IMR-90 (cell line): ENCODE measurements at regions not wholly inside any gene's neighbourhood (a gene's known extent, or its start where the extent isn't known, plus 50 kb on each side); places are given as distances from the start of the nearest gene placed in this dataset.

Experiments used
- ATAC-seq: fragments of 200-7000 bp; cut with Tn5 transposase; 2 replicates; pipeline ENCODE4 v1.9.1; 2020; ENCODE audit warnings: low read depth, mild to moderate bottlenecking, moderate library complexity
- BruUV-seq: library from RNA; stranded (reverse); fragments of 400-500 nt; replicated peaks from 2 replicates; lab custom pipeline; 2021; lab: Mats Ljungman, UMichigan
- CTCF ChIA-PET: fragments of 300-600 bp; formaldehyde crosslinking; extraction: SDS; loops from one replicate; lab custom pipeline; 2021; ENCODE audit warnings: antibody characterized with exemption; lab: Yijun Ruan, JAX
- POLR2A ChIA-PET: fragments of 300-600 bp; sonication (Branson Sonifier 250); formaldehyde crosslinking; loops from one replicate; lab custom pipeline; 2022; ENCODE audit warnings: antibody characterized with exemption; ENCODE audit not compliant: unreplicated experiment; lab: Charles Lee
- DNase-seq: peaks from one replicate; pipeline ENCODE4 v3.0.0; 2013
- H2AFZ ChIP-seq: replicated peaks from 2 replicates; pipeline ENCODE3; 2013; ENCODE audit warnings: low read length, mild to moderate bottlenecking; ENCODE audit not compliant: poor library complexity
- H2AK5ac ChIP-seq: 2 replicates; pipeline ENCODE4 v1.6.1; 2013; ENCODE audit warnings: low read depth, low read length, inconsistent platforms
- H2AK9ac ChIP-seq: replicated peaks from 2 replicates; pipeline ENCODE3; 2013; ENCODE audit warnings: mild to moderate bottlenecking, low read depth, low read length, moderate library complexity; ENCODE audit not compliant: poor library complexity
- H2BK120ac ChIP-seq: 2 replicates; pipeline ENCODE4 v1.6.1; 2013; ENCODE audit warnings: low read depth, low read length, inconsistent platforms
- H2BK15ac ChIP-seq: 3 replicates; pipeline ENCODE4 v1.6.1; 2013; ENCODE audit warnings: low read depth, low read length, inconsistent platforms
- H2BK20ac ChIP-seq: 2 replicates; pipeline ENCODE4 v1.6.1; 2013; ENCODE audit warnings: low read depth, mild to moderate bottlenecking, inconsistent platforms, low read length, moderate library complexity
- H2BK5ac ChIP-seq: 2 replicates; pipeline ENCODE4 v1.6.1; 2013; ENCODE audit warnings: mild to moderate bottlenecking, low read depth, low read length, inconsistent platforms; ENCODE audit not compliant: poor library complexity, severe bottlenecking
- H3K14ac ChIP-seq: replicated peaks from 2 replicates; pipeline ENCODE4 v1.6.1; 2013; ENCODE audit warnings: low read depth, low read length, inconsistent platforms
- H3K18ac ChIP-seq: 2 replicates; pipeline ENCODE4 v1.6.1; 2013; ENCODE audit warnings: low read depth, low read length, control low read depth
- H3K23ac ChIP-seq: 2 replicates; pipeline ENCODE4 v1.6.1; 2013; ENCODE audit warnings: low read depth, low read length, inconsistent platforms
- H3K27ac ChIP-seq: 2 replicates; pipeline ENCODE4 v1.5.1; 2013; ENCODE audit warnings: mild to moderate bottlenecking, control low read depth, low read length; ENCODE audit not compliant: insufficient read depth
- H3K27me3 ChIP-seq: 2 replicates; pipeline ENCODE4 v1.6.1; 2013; ENCODE audit warnings: low read length; ENCODE audit not compliant: control insufficient read depth, insufficient read depth
- H3K36me3 ChIP-seq: 2 replicates; pipeline ENCODE4 v1.6.1; 2013; ENCODE audit warnings: low read length, mixed read lengths; ENCODE audit not compliant: control insufficient read depth, insufficient read depth
- H3K4ac ChIP-seq: 2 replicates; pipeline ENCODE4 v1.6.1; 2013; ENCODE audit warnings: low read depth, low read length, inconsistent platforms
- H3K4me1 ChIP-seq: 2 replicates; pipeline ENCODE4 v1.6.1; 2013; ENCODE audit warnings: low read length, mixed read lengths; ENCODE audit not compliant: control insufficient read depth, insufficient read depth
- H3K4me2 ChIP-seq: 2 replicates; pipeline ENCODE4 v1.6.1; 2013; ENCODE audit warnings: low read depth, mild to moderate bottlenecking, control low read depth, low read length, moderate library complexity
- H3K4me3 ChIP-seq: 2 replicates; pipeline ENCODE4 v1.5.1; 2013; ENCODE audit warnings: low read depth, mild to moderate bottlenecking, control low read depth, low read length, moderate library complexity; ENCODE audit not compliant: insufficient read depth
- H3K56ac ChIP-seq: 2 replicates; pipeline ENCODE4 v1.6.1; 2013; ENCODE audit warnings: low read length, inconsistent platforms; ENCODE audit not compliant: insufficient read depth; ENCODE audit errors: extremely low read depth
- H3K79me1 ChIP-seq, 2 experiments: 2 replicates each; pipeline ENCODE4 v1.6.1; 2013; ENCODE audit warnings: low read length in 2 of 2, inconsistent platforms in 1 of 2, low read depth in 1 of 2
- H3K9ac ChIP-seq: 2 replicates; pipeline ENCODE4 v1.6.1; 2013; ENCODE audit warnings: low read depth, low read length, control low read depth
- H3K9me1 ChIP-seq: 2 replicates; pipeline ENCODE4 v1.6.1; 2013; ENCODE audit warnings: low read length, inconsistent platforms; ENCODE audit not compliant: insufficient read depth
- H3K9me3 ChIP-seq: 2 replicates; pipeline ENCODE4 v1.6.1; 2013; ENCODE audit warnings: low read length; ENCODE audit not compliant: control insufficient read depth, insufficient read depth
- H4K20me1 ChIP-seq: 2 replicates; pipeline ENCODE4 v1.6.1; 2013; ENCODE audit warnings: low read length, inconsistent platforms; ENCODE audit not compliant: insufficient read depth
- H4K5ac ChIP-seq: 2 replicates; pipeline ENCODE4 v1.6.1; 2013; ENCODE audit warnings: mild to moderate bottlenecking, low read depth, low read length, control low read depth
- H4K8ac ChIP-seq, 2 experiments: 2 replicates each; pipeline ENCODE4 v1.6.1; 2013; ENCODE audit warnings: low read depth in 2 of 2, low read length in 2 of 2, control low read depth in 1 of 2, inconsistent platforms in 1 of 2
- H4K91ac ChIP-seq: 2 replicates; pipeline ENCODE4 v1.6.1; 2013; ENCODE audit warnings: low read depth, low read length, inconsistent platforms; ENCODE audit not compliant: insufficient read depth
- RFX5 ChIP-seq: IDR thresholded peaks from 2 replicates; pipeline ENCODE4 v1.8.0; 2012; ENCODE audit warnings: low read depth, mild to moderate bottlenecking, low read length, moderate library complexity
- WGBS, 2 experiments: methylation state at CpG; one replicate each; pipeline versions ENCODE4 v1.1.5 to v1.1.7; 2013; ENCODE audit warnings: missing lambda C conversion rate in 2 of 2; ENCODE audit not compliant: insufficient read length in 1 of 2; ENCODE audit errors: extremely low coverage in 2 of 2; 5-methylcytosine and 5-hydroxymethylcytosine counted together
- dilution Hi-C: fragments of 300-500 bp; cut with HindIII; formaldehyde crosslinking; loops from one replicate; pipeline ENCODE4 v1.14.3; 2018; ENCODE audit warnings: low sequenced_read_pairs; ENCODE audit not compliant: unreplicated experiment
- in situ Hi-C: fragments of 300-500 bp; cut with MboI; formaldehyde crosslinking; loops from 3 replicates; pipeline ENCODE4 v1.14.3; 2019; ENCODE audit warnings: low sequenced_read_pairs, inconsistent platforms, mixed read lengths
- intact Hi-C: fragments of 100-400 bp; cut with micrococcal nuclease; formaldehyde crosslinking; loops from 2 replicates; pipeline ENCODE4 v1.10.0; 2022
- TF ChIP-seq, protein P1 (sequence below): conservative IDR thresholded peaks from 2 replicates; pipeline ENCODE4 v1.5.1; 2012; ENCODE audit warnings: mild to moderate bottlenecking, low read depth, low read length, improper control_type of control experiment

DNA sequence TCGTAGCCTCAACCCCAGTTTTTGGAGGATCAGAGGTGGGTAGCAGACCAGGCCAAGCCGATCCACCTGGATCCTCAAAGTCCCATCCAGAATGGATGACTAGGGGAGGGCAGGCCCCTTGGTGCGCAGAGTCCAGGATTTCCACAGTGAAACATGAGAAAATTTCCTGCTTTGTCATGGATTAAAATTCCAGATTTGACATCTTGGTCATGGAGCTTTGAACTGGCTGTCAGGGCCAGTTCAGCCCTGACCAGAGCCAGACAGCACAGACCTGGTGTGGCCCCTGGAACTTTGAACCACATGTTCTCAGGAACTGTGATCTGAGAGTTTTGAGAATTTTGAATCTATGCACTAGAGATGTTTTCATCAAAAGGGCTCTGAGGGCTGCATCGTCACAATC, 177.5 kb downstream of the MN1 start:
- Histone ChIP-seq H2BK5ac (no peak overlapping the region), H3K4me3 (no peak overlapping the region), H2BK20ac (no peak overlapping the region), H4K8ac (no peak overlapping the region), H4K5ac (no peak overlapping the region), H2AK5ac (no peak overlapping the region), H3K9me3 (no peaks in the 10 kb centered on the region; the same call in 1 of the 2 replicates), H3K4ac (no peak overlapping the region), H3K27me3 (peaks cover 18% of the 10 kb centered on the region; the same call in 1 of the 2 replicates), H3K9me1 (no peaks in the 10 kb centered on the region), H3K79me1 (no peaks in the 10 kb centered on the region), H4K20me1 (no peaks in the 10 kb centered on the region), H2BK15ac (no peak overlapping the region), H3K18ac (no peak overlapping the region), H3K14ac (no peak overlapping the region), H3K27ac (no peak overlapping the region), H3K23ac (no peak overlapping the region), H2BK120ac (no peak overlapping the region), H4K91ac (no peak overlapping the region), H3K9ac (no peak overlapping the region), H2AK9ac (no peak overlapping the region), H3K56ac (no peak overlapping the region), H3K4me1 (no peaks in the 10 kb centered on the region; the same call in 1 of the 2 replicates), H2AFZ (no peak overlapping the region), H3K4me2 (no peak overlapping the region), H3K36me3 (no peaks in the 10 kb centered on the region)
- in situ Hi-C loops = no loop called here
- ChIA-PET CTCF (interaction anchor here (0.5 kb wide), 1 partner anchor 75 kb away, joined by 3 read pairs; no protein-coding TSS in a partner anchor), POLR2A (no interaction called here)
- no peak for DNase-seq
- TF ChIP-seq, protein P1, sequence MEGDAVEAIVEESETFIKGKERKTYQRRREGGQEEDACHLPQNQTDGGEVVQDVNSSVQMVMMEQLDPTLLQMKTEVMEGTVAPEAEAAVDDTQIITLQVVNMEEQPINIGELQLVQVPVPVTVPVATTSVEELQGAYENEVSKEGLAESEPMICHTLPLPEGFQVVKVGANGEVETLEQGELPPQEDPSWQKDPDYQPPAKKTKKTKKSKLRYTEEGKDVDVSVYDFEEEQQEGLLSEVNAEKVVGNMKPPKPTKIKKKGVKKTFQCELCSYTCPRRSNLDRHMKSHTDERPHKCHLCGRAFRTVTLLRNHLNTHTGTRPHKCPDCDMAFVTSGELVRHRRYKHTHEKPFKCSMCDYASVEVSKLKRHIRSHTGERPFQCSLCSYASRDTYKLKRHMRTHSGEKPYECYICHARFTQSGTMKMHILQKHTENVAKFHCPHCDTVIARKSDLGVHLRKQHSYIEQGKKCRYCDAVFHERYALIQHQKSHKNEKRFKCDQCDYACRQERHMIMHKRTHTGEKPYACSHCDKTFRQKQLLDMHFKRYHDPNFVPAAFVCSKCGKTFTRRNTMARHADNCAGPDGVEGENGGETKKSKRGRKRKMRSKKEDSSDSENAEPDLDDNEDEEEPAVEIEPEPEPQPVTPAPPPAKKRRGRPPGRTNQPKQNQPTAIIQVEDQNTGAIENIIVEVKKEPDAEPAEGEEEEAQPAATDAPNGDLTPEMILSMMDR = no peak
- no peak for TF ChIP-seq RFX5
- intact Hi-C loops = no loop called here
- ATAC-seq = no peak
- BruUV-seq = no TSS peak
- dilution Hi-C loops = no loop called here
- 100% methylated on average over 1 of the region's 4 CpGs; no CpG with 5 or more reads in 1 of the 2 experiments for WGBS, 2 experiments
